Spleen (tissue), 11 donors: ENCODE measurements at regions not wholly inside any gene's neighbourhood (a gene's known extent, or its start where the extent isn't known, plus 50 kb on each side); places are given as distances from the start of the nearest gene placed in this dataset.

Experiments
- DNase-seq: peaks from one replicate; pipeline ENCODE4 v3.0.0-alpha.2; 2020
- H3K27ac ChIP-seq, 8 donors: fragments of 200-600 bp; sonication (generic) in 7 of 8; 1 replicate in 4 of 8; 2 replicates in 4 of 8; pipeline versions ENCODE4 v1.5.0 to v1.8.0; 2016 to 2021; ENCODE audit warnings: inconsistent platforms in 4 of 8, mild to moderate bottlenecking in 4 of 8, moderate library complexity in 1 of 8
- H3K27me3 ChIP-seq, 7 donors: fragments of 200-600 bp; sonication (generic) in 6 of 7; replicated peaks in 1 of 7; 1 replicate in 4 of 7; 2 replicates in 3 of 7; pipeline versions ENCODE4 v1.5.0 to v1.8.0; 2016 to 2021; ENCODE audit warnings: inconsistent platforms in 3 of 7, mild to moderate bottlenecking in 1 of 7
- H3K36me3 ChIP-seq, 6 donors: fragments of 200-600 bp; sonication (generic) in 5 of 6; 1 replicate in 4 of 6; 2 replicates in 2 of 6; pipeline versions ENCODE4 v1.5.0 to v1.8.0; 2016 to 2021; ENCODE audit warnings: inconsistent platforms in 2 of 6
- H3K4me1 ChIP-seq, 6 donors: fragments of 200-600 bp; sonication (generic) in 5 of 6; 1 replicate in 3 of 6; 2 replicates in 3 of 6; pipeline versions ENCODE4 v1.5.0 to v1.8.0; 2016 to 2021; ENCODE audit warnings: inconsistent platforms in 3 of 6
- H3K4me3 ChIP-seq, 8 donors: fragments of 200-600 bp; sonication (generic) in 7 of 8; 1 replicate in 4 of 8; 2 replicates in 4 of 8; pipeline versions ENCODE4 v1.5.0 to v1.8.0; 2016 to 2021; ENCODE audit warnings: inconsistent platforms in 4 of 8, mild to moderate bottlenecking in 4 of 8, moderate library complexity in 2 of 8
- H3K9me3 ChIP-seq, 8 donors: fragments of 200-600 bp; sonication (generic) in 7 of 8; 1 replicate in 4 of 8; 2 replicates in 4 of 8; pipeline versions ENCODE4 v1.5.0 to v1.8.0; 2016 to 2021; ENCODE audit warnings: inconsistent platforms in 4 of 8
- POLR2A ChIP-seq, 3 donors: fragments of 450-650 bp; IDR thresholded peaks; one replicate each; pipeline ENCODE4 v1.5.1; 2017; ENCODE audit warnings: antibody characterized with exemption in 3 of 3, mild to moderate bottlenecking in 1 of 3
- POLR2AphosphoS5 ChIP-seq, 3 donors: sonication (generic); formaldehyde crosslinking; IDR thresholded peaks; one replicate each; pipeline ENCODE4 v1.5.1; 2017; ENCODE audit warnings: antibody characterized with exemption in 3 of 3
- WGBS, 5 donors: extraction: QIAGEN DNeasy Blood & Tissue Kit in 3 of 5; methylation state at CpG; one replicate each; pipeline versions ENCODE4 v1.1.5 to v1.1.7; 2013 to 2018; 5-methylcytosine and 5-hydroxymethylcytosine counted together
- intact Hi-C: fragments of 100-400 bp; cut with DNase I; formaldehyde crosslinking; loops from one replicate; pipeline ENCODE4 v1.15.0; 2023; ENCODE audit warnings: low total_unique reads
- TF ChIP-seq, protein P1 (sequence below), 11 experiments: fragments of 200-600 bp in 7 of 11; fragments of 450-650 bp in 4 of 11; sonication (generic) in 4 of 11; IDR thresholded peaks in 8 of 11; conservative IDR thresholded peaks in 3 of 11; 1 replicate in 7 of 11; 2 replicates in 4 of 11; pipeline versions ENCODE4 v1.4.0 to v1.8.0; 2016 to 2021; ENCODE audit warnings: antibody characterized with exemption in 11 of 11, inconsistent platforms in 4 of 11, mild to moderate bottlenecking in 1 of 11
- donor health status: healthy with polysubstance abuse.
- donor health status: DM: no; HTN: no; CAD: no; lungs with moderate emphysema.
- donor health status: DM: no; HTN: no; CAD: no.
- donor health status: Bipolar disorder and iron deficiency.
- donor health status: healthy.
- donor health status: DM: no; HTN: no; CAD: no.
- donor health status: DM: yes; HTN: yes; CAD: no.

DNA sequence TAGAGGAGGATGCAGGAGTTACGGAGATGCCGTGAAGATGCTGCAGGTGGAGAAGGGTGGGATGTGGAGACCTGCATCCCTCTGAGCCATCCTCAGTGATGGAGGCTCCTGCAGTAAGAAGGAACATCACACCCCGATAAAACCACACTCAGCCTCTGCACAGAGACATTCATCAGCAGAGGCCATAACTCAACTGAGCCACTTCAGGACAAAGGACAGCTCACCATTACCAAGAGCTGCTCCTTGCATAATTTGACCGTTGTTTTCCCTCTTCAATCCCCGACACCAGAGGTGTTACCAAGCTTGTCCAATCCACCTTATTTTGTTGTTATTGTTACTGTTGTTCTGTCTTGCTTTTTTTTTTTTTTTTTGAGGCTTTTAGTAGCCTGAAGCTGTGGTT is 543.9 kb downstream of the AJAP1 start:
- no peaks in the 10 kb centered on the region for H3K4me1 ChIP-seq
- H3K27me3 ChIP-seq: peaks cover 0 to 8% (median 0%) of the 10 kb centered on the region in 7 donors
- no peak overlapping the region for H3K27ac ChIP-seq
- TF ChIP-seq POLR2AphosphoS5 (IDR thresholded peaks at IDR 0.05): no peak
- TF ChIP-seq, protein P1, sequence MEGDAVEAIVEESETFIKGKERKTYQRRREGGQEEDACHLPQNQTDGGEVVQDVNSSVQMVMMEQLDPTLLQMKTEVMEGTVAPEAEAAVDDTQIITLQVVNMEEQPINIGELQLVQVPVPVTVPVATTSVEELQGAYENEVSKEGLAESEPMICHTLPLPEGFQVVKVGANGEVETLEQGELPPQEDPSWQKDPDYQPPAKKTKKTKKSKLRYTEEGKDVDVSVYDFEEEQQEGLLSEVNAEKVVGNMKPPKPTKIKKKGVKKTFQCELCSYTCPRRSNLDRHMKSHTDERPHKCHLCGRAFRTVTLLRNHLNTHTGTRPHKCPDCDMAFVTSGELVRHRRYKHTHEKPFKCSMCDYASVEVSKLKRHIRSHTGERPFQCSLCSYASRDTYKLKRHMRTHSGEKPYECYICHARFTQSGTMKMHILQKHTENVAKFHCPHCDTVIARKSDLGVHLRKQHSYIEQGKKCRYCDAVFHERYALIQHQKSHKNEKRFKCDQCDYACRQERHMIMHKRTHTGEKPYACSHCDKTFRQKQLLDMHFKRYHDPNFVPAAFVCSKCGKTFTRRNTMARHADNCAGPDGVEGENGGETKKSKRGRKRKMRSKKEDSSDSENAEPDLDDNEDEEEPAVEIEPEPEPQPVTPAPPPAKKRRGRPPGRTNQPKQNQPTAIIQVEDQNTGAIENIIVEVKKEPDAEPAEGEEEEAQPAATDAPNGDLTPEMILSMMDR (IDR thresholded peaks at IDR 0.05 in 8 of 11, conservative IDR thresholded peaks at IDR 0.05 in 3 of 11): no peak
- no peak for TF ChIP-seq POLR2A (IDR thresholded peaks at IDR 0.05)
- H3K36me3 ChIP-seq: no peaks in the 10 kb centered on the region
- H3K9me3 ChIP-seq: no peaks in the 10 kb centered on the region
- intact Hi-C loops: no loop called here
- 67 to 81% (median 70%) methylated on average over 5 of the region's 5 CpGs for WGBS, 5 donors
- no peak for DNase-seq
- no peak overlapping the region for H3K4me3 ChIP-seq

DNA sequence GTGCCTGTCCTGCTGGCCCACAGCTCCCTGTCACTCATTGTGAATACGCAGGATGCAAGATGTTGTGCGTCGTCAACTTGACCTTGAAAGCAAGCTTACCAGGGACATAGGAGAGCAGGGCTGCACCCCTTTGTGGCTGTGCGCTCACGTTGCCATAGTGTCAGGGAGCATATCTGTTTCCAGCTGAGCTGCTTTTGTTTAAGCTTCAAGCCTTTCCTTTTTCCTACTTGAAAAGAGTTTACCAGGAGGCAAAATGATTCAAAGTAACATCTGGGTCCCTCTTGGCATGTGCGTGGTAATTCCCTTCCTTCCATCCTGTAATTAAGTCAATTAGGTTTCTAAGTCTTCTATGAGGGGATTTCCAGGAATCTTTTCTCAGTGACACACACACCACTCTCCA is 537.1 kb downstream of the AJAP1 start:
- H3K36me3 ChIP-seq: no peaks in the 10 kb centered on the region
- peaks cover 0 to 5% (median 0%) of the 10 kb centered on the region in 6 donors for H3K4me1 ChIP-seq
- no peaks in the 10 kb centered on the region for H3K9me3 ChIP-seq
- 66 to 75% (median 67%) methylated on average over 6 of the region's 6 CpGs for WGBS, 5 donors
- TF ChIP-seq POLR2AphosphoS5 (IDR thresholded peaks at IDR 0.05) (no peak), POLR2A (IDR thresholded peaks at IDR 0.05) (no peak)
- TF ChIP-seq, protein P1 (IDR thresholded peaks at IDR 0.05 in 8 of 11, conservative IDR thresholded peaks at IDR 0.05 in 3 of 11): no peak
- intact Hi-C loops: no loop called here
- no peak overlapping the region for H3K4me3 ChIP-seq
- no peak for DNase-seq
- H3K27ac ChIP-seq: no peak overlapping the region
- H3K27me3 ChIP-seq: peaks cover 0 to 8% (median 0%) of the 10 kb centered on the region in 7 donors

DNA sequence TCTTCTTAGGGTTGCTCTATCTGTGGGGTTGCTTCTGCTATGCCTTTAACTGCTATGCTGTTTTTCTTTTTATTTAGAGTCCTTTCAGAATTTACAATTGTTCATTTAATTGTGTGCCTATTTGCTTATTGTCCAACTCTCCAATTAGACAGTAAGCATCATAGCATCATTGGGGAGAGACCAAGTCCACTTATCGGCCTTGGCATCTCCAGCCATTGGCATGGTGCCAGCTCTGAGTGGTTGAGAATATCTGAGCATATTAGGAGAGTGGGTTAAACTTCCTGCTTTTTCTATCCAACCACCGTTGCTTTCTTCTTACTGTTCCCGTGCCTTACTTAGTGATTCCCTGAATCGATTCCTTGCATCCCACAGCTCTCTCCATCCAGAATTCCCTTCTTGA is 535.0 kb downstream of the AJAP1 start:
- peaks cover 0 to 5% (median 0%) of the 10 kb centered on the region in 6 donors for H3K4me1 ChIP-seq
- no peak overlapping the region for H3K27ac ChIP-seq
- no peak overlapping the region for H3K4me3 ChIP-seq
- no peaks in the 10 kb centered on the region for H3K36me3 ChIP-seq
- DNase-seq: no peak
- no peak for TF ChIP-seq POLR2AphosphoS5 (IDR thresholded peaks at IDR 0.05)
- TF ChIP-seq, protein P1 (IDR thresholded peaks at IDR 0.05 in 8 of 11, conservative IDR thresholded peaks at IDR 0.05 in 3 of 11): no peak
- TF ChIP-seq POLR2A (IDR thresholded peaks at IDR 0.05): no peak
- H3K27me3 ChIP-seq: peaks cover 0 to 15% (median 0%) of the 10 kb centered on the region in 7 donors
- intact Hi-C loops: no loop called here
- 59 to 80% (median 72%) methylated on average over 4 of the region's 4 CpGs for WGBS, 5 donors
- no peaks in the 10 kb centered on the region for H3K9me3 ChIP-seq

DNA sequence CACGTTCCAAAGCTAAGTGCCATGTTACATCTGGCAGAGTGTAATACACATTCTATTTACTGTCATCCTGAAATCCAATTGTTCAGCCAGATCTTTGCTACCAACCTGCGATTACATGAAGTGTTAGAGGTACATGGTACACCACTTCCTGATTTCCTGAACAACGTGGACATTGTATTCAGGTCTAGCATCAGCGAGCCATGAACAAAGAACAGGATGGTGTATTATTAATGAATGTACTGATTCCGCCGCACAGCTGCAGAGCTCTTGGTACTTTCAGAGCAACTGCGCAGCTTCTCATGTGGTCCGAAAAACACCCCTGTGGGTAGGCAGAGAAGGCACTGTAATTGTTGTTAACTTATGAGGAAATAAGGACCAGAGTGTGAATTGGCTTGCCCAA is 511.4 kb downstream of the AJAP1 start:
- intact Hi-C loops: no loop called here
- Histone ChIP-seq H3K27me3 (peaks cover 0 to 17% (median 0%) of the 10 kb centered on the region in 7 donors), H3K36me3 (no peaks in the 10 kb centered on the region), H3K27ac (no peak overlapping the region), H3K4me1 (no peaks in the 10 kb centered on the region), H3K9me3 (peaks cover 0 to 19% (median 0%) of the 10 kb centered on the region in 8 donors), H3K4me3 (no peak overlapping the region)
- TF ChIP-seq POLR2AphosphoS5 (IDR thresholded peaks at IDR 0.05) (no peak), POLR2A (IDR thresholded peaks at IDR 0.05) (no peak)
- TF ChIP-seq, protein P1 (IDR thresholded peaks at IDR 0.05 in 8 of 11, conservative IDR thresholded peaks at IDR 0.05 in 3 of 11): no peak
- WGBS, 5 donors: 78 to 82% (median 79%) methylated on average over 8 of the region's 8 CpGs
- DNase-seq: no peak
